K562 (cell line): ENCODE measurements at regions not wholly inside any gene's neighbourhood (a gene's known extent, or its start where the extent isn't known, plus 50 kb on each side); places are given as distances from the start of the nearest gene placed in this dataset.

Source experiments
- ATAC-seq: fragments of 200-7000 bp; cut with Tn5 transposase; 3 replicates; pipeline ENCODE4 v1.9.1; 2020; ENCODE audit warnings: moderate library complexity
- BruUV-seq: library from RNA; stranded (reverse); fragments of 400-500 nt; replicated peaks from 2 replicates; lab custom pipeline; 2021; lab: Mats Ljungman, UMichigan
- CTCF ChIA-PET: fragments of 300-600 bp; formaldehyde crosslinking; extraction: SDS; loops from one replicate; lab custom pipeline; 2021; ENCODE audit warnings: low intra/inter-chr PET ratio; lab: Yijun Ruan, JAX
- POLR2A ChIA-PET: fragments of 300-600, 350-650 bp; sonication (Branson Sonifier 250); formaldehyde crosslinking; extraction: SDS; loops from one replicate; lab custom pipeline; 2021; ENCODE audit warnings: antibody characterized with exemption, inconsistent platforms; lab: Yijun Ruan, JAX
- DNase-seq, 4 experiments: peaks; one replicate each; pipeline versions ENCODE4 v3.0.0 to v3.0.0-alpha.2; 2011 to 2018; ENCODE audit warnings: low spot score in 3 of 4, mixed read lengths in 3 of 4; ENCODE audit errors: extremely low read depth in 1 of 4
- FAIRE-seq: peaks from 2 replicates; lab custom pipeline; 2011; peaks lifted over from hg19 to GRCh38; lab: Jason Lieb, UNC
- H2AFZ ChIP-seq: 2 replicates; pipeline ENCODE4 v1.6.0; 2011; ENCODE audit warnings: low read depth, low read length, control low read depth, inconsistent platforms
- H3K27ac ChIP-seq: fragments of 200-600 bp; 3 replicates; pipeline ENCODE4 v1.8.0; 2011; ENCODE audit warnings: low read depth, mild to moderate bottlenecking, control low read depth, inconsistent platforms, low read length, moderate library complexity, mixed read lengths; ENCODE audit errors: extremely low read depth
- H3K27me3 ChIP-seq, 2 experiments: fragments of 300-600 bp in 1 of 2; 2 replicates in 1 of 2; 3 replicates in 1 of 2; pipeline versions ENCODE4 v1.6.0 to v1.8.0; 2011; ENCODE audit warnings: inconsistent platforms in 2 of 2, low read length in 2 of 2, mild to moderate bottlenecking in 1 of 2, mixed read lengths in 1 of 2, moderate library complexity in 1 of 2; ENCODE audit not compliant: control insufficient read depth in 2 of 2, insufficient read depth in 2 of 2
- H3K36me3 ChIP-seq: fragments of 300-600 bp; 3 replicates; pipeline ENCODE4 v1.8.0; 2011; ENCODE audit warnings: mild to moderate bottlenecking, low read length, inconsistent platforms; ENCODE audit not compliant: control insufficient read depth, insufficient read depth
- H3K4me1 ChIP-seq, 2 experiments: fragments of 200-600 bp in 1 of 2; replicated peaks in 1 of 2; 2 replicates in 1 of 2; 3 replicates in 1 of 2; pipeline versions ENCODE4 v1.5.1 to v1.8.0; 2011; ENCODE audit warnings: inconsistent platforms in 2 of 2, low read length in 2 of 2, mild to moderate bottlenecking in 1 of 2, mixed read lengths in 1 of 2, moderate library complexity in 1 of 2; ENCODE audit not compliant: control insufficient read depth in 2 of 2, insufficient read depth in 2 of 2
- H3K4me2 ChIP-seq: 2 replicates; pipeline ENCODE4 v1.6.1; 2011; ENCODE audit warnings: low read length, control low read depth, inconsistent platforms, mixed read lengths; ENCODE audit not compliant: insufficient read depth
- H3K4me3 ChIP-seq: fragments of 200-600 bp; sonication (generic), shearing (Covaris generic); 2 replicates; pipeline ENCODE4 v1.5.1; 2016; ENCODE audit warnings: control low read depth, inconsistent platforms
- H3K79me2 ChIP-seq: fragments of 200-600 bp; 3 replicates; pipeline ENCODE4 v1.8.0; 2011; ENCODE audit warnings: low read length, inconsistent platforms; ENCODE audit not compliant: control insufficient read depth, insufficient read depth
- H3K9ac ChIP-seq, 2 experiments: 2 replicates each; pipeline versions ENCODE4 v1.6.0 to v1.6.1; 2011; ENCODE audit warnings: low read depth in 2 of 2, low read length in 2 of 2, control low read depth in 1 of 2, inconsistent platforms in 1 of 2, mild to moderate bottlenecking in 1 of 2, mixed read lengths in 1 of 2; ENCODE audit not compliant: insufficient read depth in 1 of 2
- H3K9me1 ChIP-seq: one replicate; pipeline ENCODE4 v1.6.0; 2011; ENCODE audit warnings: inconsistent platforms, mild to moderate bottlenecking, low read length, moderate library complexity; ENCODE audit not compliant: control insufficient read depth, insufficient read depth
- H3K9me3 ChIP-seq: replicated peaks from 2 replicates; pipeline ENCODE4 v1.5.1; 2011; ENCODE audit warnings: low read depth, low read length, inconsistent platforms; ENCODE audit not compliant: control insufficient read depth, insufficient read depth
- H4K20me1 ChIP-seq: replicated peaks from 2 replicates; pipeline ENCODE4 v1.6.1; 2011; ENCODE audit warnings: low read length, inconsistent platforms, mixed read lengths; ENCODE audit not compliant: control insufficient read depth, insufficient read depth
- CCNT2 ChIP-seq: IDR thresholded peaks from 2 replicates; pipeline ENCODE4 v1.6.1; 2011; ENCODE audit warnings: borderline replicate concordance, low read depth, mild to moderate bottlenecking, moderate library complexity, mixed read lengths, low read length; ENCODE audit not compliant: insufficient read length; ENCODE audit errors: extremely low read depth
- NEUROD1 ChIP-seq: fragments of 150-350 bp; IDR thresholded peaks from 2 replicates; pipeline ENCODE4 v1.6.1; 2014; ENCODE audit warnings: borderline replicate concordance, low read length, low read depth; ENCODE audit not compliant: partially characterized antibody
- U2AF1 ChIP-seq: fragments of 200-400 bp; formaldehyde crosslinking; optimal IDR thresholded peaks from 2 replicates; pipeline ENCODE3; 2017; ENCODE audit warnings: mild to moderate bottlenecking, low read depth, low read length, moderate library complexity
- ZNF124 ChIP-seq: sonication (generic); formaldehyde crosslinking; IDR thresholded peaks from 2 replicates; pipeline ENCODE4 v1.8.1; 2022; ENCODE audit warnings: missing genetic modification reagents
- ZNF311 ChIP-seq: fragments of 250-450 bp; sonication (Bioruptor Pico); IDR thresholded peaks from 2 replicates; pipeline ENCODE4 v1.4.0; 2020; ENCODE audit warnings: mild to moderate bottlenecking, moderate library complexity
- ZNF586 ChIP-seq: fragments of 450-650 bp; formaldehyde crosslinking; conservative IDR thresholded peaks from 2 replicates; pipeline ENCODE4 v1.4.0; 2020; ENCODE audit warnings: mild to moderate bottlenecking, moderate library complexity
- ZNF707 ChIP-seq: fragments of 250-450 bp; sonication (Bioruptor Pico); conservative IDR thresholded peaks from 2 replicates; pipeline ENCODE4 v1.8.0; 2022; ENCODE audit warnings: inconsistent platforms, mild to moderate bottlenecking, moderate library complexity
- WGBS: fragments of 100-300 bp; shearing (Covaris generic); methylation state at CpG from one replicate; pipeline ENCODE4 v1.1.6; 2016; ENCODE audit warnings: low coverage, mixed read lengths; ENCODE audit not compliant: insufficient coverage; ENCODE audit errors: missing lambda C conversion rate; 5-methylcytosine and 5-hydroxymethylcytosine counted together
- in situ Hi-C: fragments of 300-500 bp; cut with MboI; formaldehyde crosslinking; loops from 4 replicates; pipeline ENCODE4 v1.15.0; 2018; ENCODE audit warnings: inconsistent platforms, mixed read lengths
- intact Hi-C: fragments of 100-400 bp; cut with micrococcal nuclease; formaldehyde crosslinking; loops from 2 replicates; pipeline ENCODE4 v1.14.2; 2022

- Histone ChIP-seq H3K79me2 (no peaks in the 10 kb centered on the region), H3K27me3 (no peaks in the 10 kb centered on the region), H3K9me3 (no peaks in the 10 kb centered on the region), H3K4me1 (no peaks in the 10 kb centered on the region), H3K27ac (no peak overlapping the region), H3K36me3 (no peaks in the 10 kb centered on the region), H3K4me3 (no peak overlapping the region), H4K20me1 (no peaks in the 10 kb centered on the region), H3K9ac (no peak overlapping the region), H3K9me1 (no peaks in the 10 kb centered on the region), H2AFZ (no peak overlapping the region), H3K4me2 (no peak overlapping the region)
- ChIA-PET CTCF (no interaction called here), POLR2A (no interaction called here)
- FAIRE-seq (no peak), ATAC-seq (no peak), DNase-seq (no peak)
- intact Hi-C loops, result no loop called here
- in situ Hi-C loops, result no loop called here
- BruUV-seq, result no TSS peak
- 0% methylated on average over 4 of the region's 4 CpGs for WGBS
- TF ChIP-seq ZNF707 (CRISPR knock-in tag), result no peak
- 0 out of 2 replicates have a peak, but pooled peaks have one; percentile 26 for TF ChIP-seq ZNF311 (CRISPR knock-in tag)
Measured at GRCh38 chr11:80616070-80616800, 1175.4 kb upstream of the TENM4 start.

GRCh38 chr11:80613655-80614054 is 1172.8 kb upstream of the TENM4 start:
- CTCF ChIA-PET, result no interaction called here
- POLR2A ChIA-PET, result no interaction called here
- WGBS, result 0% methylated on average over 2 of the region's 2 CpGs
- Histone ChIP-seq H3K9me1 (no peaks in the 10 kb centered on the region), H3K9me3 (no peaks in the 10 kb centered on the region), H3K79me2 (no peaks in the 10 kb centered on the region), H2AFZ (no peak overlapping the region), H3K9ac (no peak overlapping the region), H3K4me2 (no peak overlapping the region), H3K36me3 (no peaks in the 10 kb centered on the region), H3K27me3 (no peaks in the 10 kb centered on the region)
- no TSS peak for BruUV-seq
- in situ Hi-C loops, result no loop called here
- no peak for ATAC-seq
- no peak for FAIRE-seq
- no peak for TF ChIP-seq CCNT2
- no peak for TF ChIP-seq ZNF124 (CRISPR knock-in tag)
- no peak for TF ChIP-seq NEUROD1
- TF ChIP-seq U2AF1, result no peak
- TF ChIP-seq ZNF586 (CRISPR knock-in tag), result no peak
- TF ChIP-seq, all 486 proteins: peak for 0
- Histone ChIP-seq H3K4me1 (no peaks in the 10 kb centered on the region), H4K20me1 (no peaks in the 10 kb centered on the region), H3K27ac (no peak overlapping the region), H3K4me3 (no peak overlapping the region)
- intact Hi-C loops, result no loop called here
- DNase-seq, result no peak
